HG03108 (cell line): ENCODE measurements at regions not wholly inside any gene's neighbourhood (a gene's known extent, or its start where the extent isn't known, plus 50 kb on each side); places are given as distances from the start of the nearest gene placed in this dataset.

Experiments
- ATAC-seq: cut with Tn5 transposase; IDR thresholded peaks from one replicate; pipeline ENCODE4 v1.9.1; 2021; ENCODE audit warnings: moderate library complexity; ENCODE audit not compliant: unreplicated experiment

- ATAC-seq = no peak
These were observed 105.3 kb upstream of the E2F8 start for GRCh38 chr11:19345848-19346681.

GRCh38 chr11:19345519-19345847 is 104.7 kb upstream of the E2F8 start:
- ATAC-seq = no peak

- ATAC-seq = no peak
These were observed 104.1 kb upstream of the E2F8 start for GRCh38 chr11:19344661-19345518.

GRCh38 chr11:19342036-19342435 is 101.3 kb upstream of the E2F8 start:
- ATAC-seq = no peak

- ATAC-seq = no peak
These were observed 97.6 kb upstream of the E2F8 start for GRCh38 chr11:19338375-19338774.

GRCh38 chr11:19337779-19338178 is 97.0 kb upstream of the E2F8 start:
- ATAC-seq = no peak

- no peak for ATAC-seq
These were observed 95.6 kb upstream of the E2F8 start for GRCh38 chr11:19336331-19336730.

- ATAC-seq = peak; percentile 84
These were observed 91.7 kb upstream of the E2F8 start for GRCh38 chr11:19332476-19332875.

- ATAC-seq = no peak
These were observed 89.7 kb upstream of the E2F8 start for GRCh38 chr11:19330416-19330815.

- ATAC-seq = no peak
These were observed 89.2 kb upstream of the E2F8 start for GRCh38 chr11:19329970-19330369.

- no peak for ATAC-seq
These were observed 88.0 kb upstream of the E2F8 start for GRCh38 chr11:19328586-19329311.

GRCh38 chr11:19327280-19327679 is 86.5 kb upstream of the E2F8 start:
- no peak for ATAC-seq

GRCh38 chr11:19326499-19326898 is 85.8 kb upstream of the E2F8 start:
- ATAC-seq = no peak

GRCh38 chr11:19323502-19323901 is 82.8 kb upstream of the E2F8 start:
- no peak for ATAC-seq

GRCh38 chr11:19321351-19321750 is 80.6 kb upstream of the E2F8 start:
- ATAC-seq = no peak

GRCh38 chr11:19320827-19321226 is 80.1 kb upstream of the E2F8 start:
- ATAC-seq = no peak

GRCh38 chr11:19316434-19316833 is 75.7 kb upstream of the E2F8 start:
- ATAC-seq = no peak

- no peak for ATAC-seq
These were observed 74.8 kb upstream of the E2F8 start for GRCh38 chr11:19315511-19315910.

- no peak for ATAC-seq
These were observed 72.4 kb upstream of the E2F8 start for GRCh38 chr11:19313140-19313539.

- ATAC-seq = no peak
These were observed 70.7 kb upstream of the E2F8 start for GRCh38 chr11:19311308-19312030.

GRCh38 chr11:19307498-19307897 is 66.8 kb upstream of the E2F8 start:
- ATAC-seq = no peak
